Fibroblast of the aortic adventitia (primary cell): ENCODE measurements at regions not wholly inside any gene's neighbourhood (a gene's known extent, or its start where the extent isn't known, plus 50 kb on each side); places are given as distances from the start of the nearest gene placed in this dataset.
A peak's percentile ranks its signal among the peaks of the same experiment; 100 is the strongest.

Experiments used
- DNase-seq: peaks from one replicate; pipeline ENCODE4 v3.0.0-alpha.2; 2010; ENCODE audit warnings: low read depth
- H3K4me3 ChIP-seq: 2 replicates; pipeline ENCODE4 v1.5.1; 2011; ENCODE audit warnings: low read depth, mild to moderate bottlenecking, control low read depth, low read length, moderate library complexity
- CTCF ChIP-seq: IDR thresholded peaks from 2 replicates; pipeline ENCODE4 v1.5.1; 2011; ENCODE audit warnings: mild to moderate bottlenecking, low read length, control low read depth, inconsistent platforms; ENCODE audit not compliant: insufficient read depth

DNA sequence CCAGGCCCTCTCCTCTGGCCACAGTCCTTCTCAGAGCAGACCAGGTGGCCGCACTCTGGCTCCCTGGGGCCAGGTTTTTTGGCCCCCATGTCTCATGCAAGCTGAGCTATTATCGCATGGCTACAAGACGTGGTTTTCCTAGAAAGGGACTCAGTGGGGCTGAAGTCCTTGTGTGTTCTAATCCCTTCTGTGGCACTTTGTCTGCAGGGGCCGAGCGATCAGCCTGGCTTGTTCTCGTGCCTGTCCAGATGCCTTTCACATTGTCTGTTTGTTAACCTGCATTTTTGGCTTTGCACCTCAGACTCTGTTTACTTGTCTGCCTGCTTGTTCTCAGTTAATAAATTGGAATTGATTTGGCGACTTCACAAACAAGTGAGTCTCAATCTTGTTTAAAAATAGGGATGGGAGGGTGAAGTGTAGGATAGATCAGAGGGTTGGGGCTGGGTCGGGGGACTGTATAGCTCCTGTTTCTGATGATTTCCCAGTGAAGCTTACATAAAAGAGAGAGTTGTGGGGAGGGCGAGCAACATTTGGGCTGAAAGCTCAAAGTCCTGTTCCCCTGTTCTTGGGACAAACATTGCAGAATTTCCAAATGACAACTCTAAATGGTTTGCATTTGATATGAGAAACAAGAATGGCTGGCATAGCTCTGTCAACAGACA is 440.4 kb downstream of the COG6 start:
- no peak for TF ChIP-seq CTCF
- DNase-seq = no peak
- H3K4me3 ChIP-seq = no peak overlapping the region

DNA sequence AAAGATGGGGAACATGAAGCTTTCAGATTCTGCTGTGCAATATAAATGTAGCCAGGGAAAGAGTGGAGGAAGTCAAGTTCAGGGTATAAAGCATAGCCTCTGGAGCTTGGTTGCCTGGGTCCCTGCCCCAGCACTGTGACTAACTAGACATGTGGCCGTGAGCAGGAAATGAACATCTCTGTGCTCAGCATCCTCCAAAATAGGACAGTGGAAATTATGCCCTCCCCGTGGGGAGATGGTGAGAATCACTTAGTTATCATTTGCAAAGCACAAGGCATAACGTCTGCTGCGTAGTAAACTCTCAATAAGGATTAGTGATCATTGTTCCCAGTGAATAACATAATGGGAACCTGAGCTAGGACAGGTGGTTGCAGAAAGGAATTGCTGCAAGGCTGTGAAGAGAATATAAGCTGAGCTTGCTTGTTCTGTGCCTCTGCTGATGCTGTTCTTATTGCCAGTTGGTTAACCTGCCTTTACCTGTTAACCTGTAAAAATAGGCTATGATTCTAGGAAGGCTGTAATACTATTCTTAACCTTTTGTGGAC is 441.0 kb downstream of the COG6 start:
- no peak for TF ChIP-seq CTCF
- H3K4me3 ChIP-seq = no peak overlapping the region
- DNase-seq = no peak

GRCh38 chr13:40098246-40098645 is 442.8 kb downstream of the COG6 start:
- H3K4me3 ChIP-seq = no peak overlapping the region
- TF ChIP-seq CTCF = no peak
- DNase-seq = no peak

- TF ChIP-seq CTCF = no peak
- no peak for DNase-seq
- no peak overlapping the region for H3K4me3 ChIP-seq
These were observed 446.4 kb downstream of the COG6 start for GRCh38 chr13:40101708-40102359.

DNA sequence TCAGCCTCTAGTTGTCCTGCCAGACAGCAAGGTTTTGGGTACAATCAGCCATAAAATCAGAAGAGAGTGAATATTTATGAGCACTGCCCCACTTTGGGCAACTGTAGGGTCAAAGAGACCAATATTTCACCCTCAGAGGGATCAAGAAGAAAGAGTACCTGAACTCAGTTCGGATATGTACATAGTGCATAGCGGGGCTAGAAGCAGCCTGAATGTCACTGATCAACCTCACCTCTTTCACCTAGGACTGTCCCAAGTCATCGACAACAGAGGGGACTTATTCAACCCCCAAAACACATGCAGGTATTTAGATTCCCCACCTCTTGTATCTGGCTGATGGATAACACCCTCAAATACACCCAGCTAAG is 446.9 kb downstream of the COG6 start:
- no peak for TF ChIP-seq CTCF
- H3K4me3 ChIP-seq = no peak overlapping the region
- no peak for DNase-seq

DNA sequence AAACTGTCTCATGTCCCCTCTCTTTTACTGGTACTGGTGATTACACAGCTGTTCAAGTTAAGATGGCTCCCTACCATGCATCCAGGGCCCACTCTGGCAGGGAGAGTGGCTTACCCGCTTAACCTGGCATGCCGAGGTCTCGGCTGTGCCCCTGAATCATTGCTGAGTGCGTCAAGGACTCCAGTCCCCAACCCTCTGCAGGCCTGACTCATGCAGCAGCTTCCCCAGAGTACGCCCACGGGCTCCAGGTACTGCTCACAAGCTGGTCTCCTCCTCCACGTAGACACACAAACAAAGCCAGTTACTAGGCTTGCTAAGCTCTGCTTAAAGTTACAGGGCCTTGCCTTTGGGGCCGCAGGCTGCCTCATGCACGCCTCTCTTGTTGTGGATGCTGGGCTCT is 447.4 kb downstream of the COG6 start:
- DNase-seq = peak; percentile 67
- H3K4me3 ChIP-seq = no peak overlapping the region
- no peak for TF ChIP-seq CTCF
